Endothelial cell of umbilical vein (primary cell): ENCODE measurements at regions not wholly inside any gene's neighbourhood (a gene's known extent, or its start where the extent isn't known, plus 50 kb on each side); places are given as distances from the start of the nearest gene placed in this dataset.

Experiments
- BruUV-seq: library from RNA; stranded (reverse); fragments of 400-500 nt; replicated peaks from 2 replicates; lab custom pipeline; 2021; lab: Mats Ljungman, UMichigan
- CTCF ChIA-PET: fragments of 300-600, 350-600 bp; sonication (Branson Sonifier 250); formaldehyde crosslinking; loops from one replicate; lab custom pipeline; 2021; ENCODE audit warnings: antibody characterized with exemption, inconsistent platforms; lab: Charles Lee
- POLR2A ChIA-PET: fragments of 300-600, 350-600 bp; sonication (Branson Sonifier 250); formaldehyde crosslinking; loops from one replicate; lab custom pipeline; 2021; ENCODE audit warnings: antibody characterized with exemption, inconsistent platforms; lab: Charles Lee
- DNase-seq: peaks from one replicate; pipeline ENCODE4 v3.0.0-alpha.2; 2011; ENCODE audit warnings: low read depth, low spot score
- FAIRE-seq: peaks from 2 replicates; lab custom pipeline; 2011; peaks lifted over from hg19 to GRCh38; lab: Jason Lieb, UNC
- H2AFZ ChIP-seq: 2 replicates; pipeline ENCODE4 v1.6.0; 2012; ENCODE audit warnings: low read depth, low read length, control low read depth, inconsistent platforms
- H3K27ac ChIP-seq: 2 replicates; pipeline ENCODE4 v1.5.1; 2011; ENCODE audit warnings: low read depth, mild to moderate bottlenecking, control low read depth, low read length, moderate library complexity; ENCODE audit not compliant: insufficient read depth
- H3K27me3 ChIP-seq, 2 experiments: 2 replicates each; pipeline versions ENCODE4 v1.6.0 to v1.6.1; 2011; ENCODE audit warnings: low read length in 2 of 2, mixed read lengths in 1 of 2; ENCODE audit not compliant: control insufficient read depth in 2 of 2, insufficient read depth in 2 of 2
- H3K36me3 ChIP-seq, 2 experiments: 2 replicates in 1 of 2; 3 replicates in 1 of 2; pipeline ENCODE4 v1.5.1; 2011; ENCODE audit warnings: low read length in 2 of 2, mild to moderate bottlenecking in 1 of 2, moderate library complexity in 1 of 2; ENCODE audit not compliant: control insufficient read depth in 2 of 2, insufficient read depth in 2 of 2; ENCODE audit errors: extremely low read depth in 1 of 2
- H3K4me1 ChIP-seq: 3 replicates; pipeline ENCODE4 v1.5.1; 2011; ENCODE audit warnings: mild to moderate bottlenecking, low read length; ENCODE audit not compliant: control insufficient read depth, insufficient read depth; ENCODE audit errors: extremely low read depth
- H3K4me2 ChIP-seq: 2 replicates; pipeline ENCODE4 v1.6.1; 2011; ENCODE audit warnings: low read length, control low read depth, mixed read lengths; ENCODE audit not compliant: insufficient read depth
- H3K4me3 ChIP-seq, 3 experiments: fragments of 200-600 bp in 1 of 3; sonication (generic), shearing (Covaris generic) in 1 of 3; replicated peaks in 1 of 3; 2 replicates each; pipeline ENCODE4 v1.5.1; 2011 to 2016; ENCODE audit warnings: control low read depth in 3 of 3, low read length in 3 of 3, mild to moderate bottlenecking in 2 of 3, inconsistent platforms in 1 of 3, low read depth in 1 of 3, moderate library complexity in 1 of 3; ENCODE audit not compliant: insufficient read depth in 1 of 3
- H3K79me2 ChIP-seq: 2 replicates; pipeline ENCODE4 v1.6.0; 2012; ENCODE audit warnings: low read length, inconsistent platforms; ENCODE audit not compliant: control insufficient read depth, insufficient read depth
- H3K9ac ChIP-seq: replicated peaks from 2 replicates; pipeline ENCODE3; 2011; ENCODE audit warnings: low read length, control low read depth; ENCODE audit not compliant: insufficient read depth; ENCODE audit errors: extremely low read depth
- H3K9me1 ChIP-seq: replicated peaks from 3 replicates; pipeline ENCODE4 v1.6.0; 2011; ENCODE audit warnings: mild to moderate bottlenecking, low read length; ENCODE audit not compliant: control insufficient read depth, insufficient read depth; ENCODE audit errors: extremely low read depth
- H3K9me3 ChIP-seq: replicated peaks from 2 replicates; pipeline ENCODE4 v1.5.1; 2012; ENCODE audit warnings: low read length, inconsistent platforms; ENCODE audit not compliant: control insufficient read depth, insufficient read depth
- H4K20me1 ChIP-seq: replicated peaks from 2 replicates; pipeline ENCODE3; 2011; ENCODE audit warnings: mild to moderate bottlenecking, low read length; ENCODE audit not compliant: control insufficient read depth, insufficient read depth; ENCODE audit errors: extremely low read depth
- CTCF ChIP-seq, 2 donors: IDR thresholded peaks; 1 replicate in 1 of 2; 2 replicates in 1 of 2; pipeline ENCODE4 v1.5.1; 2011; ENCODE audit warnings: low read length in 2 of 2, mild to moderate bottlenecking in 2 of 2, moderate library complexity in 2 of 2, control low read depth in 1 of 2, inconsistent platforms in 1 of 2, low read depth in 1 of 2; ENCODE audit not compliant: insufficient read depth in 1 of 2; ENCODE audit errors: extremely low read depth in 1 of 2
- EZH2 ChIP-seq: IDR thresholded peaks from 2 replicates; pipeline ENCODE4 v1.6.1; 2012; ENCODE audit warnings: borderline replicate concordance, low read depth, mild to moderate bottlenecking, moderate library complexity, low read length, inconsistent platforms; ENCODE audit not compliant: severe bottlenecking
- FOS ChIP-seq: IDR thresholded peaks from 2 replicates; pipeline ENCODE4 v1.6.1; 2011; ENCODE audit warnings: mild to moderate bottlenecking, low read length, moderate library complexity, borderline replicate concordance; ENCODE audit not compliant: insufficient read depth
- GATA2 ChIP-seq: IDR thresholded peaks from 2 replicates; pipeline ENCODE4 v1.7.0; 2011; ENCODE audit warnings: low read depth, mild to moderate bottlenecking, moderate library complexity, mixed read lengths, low read length; ENCODE audit not compliant: insufficient read length, insufficient read depth
- JUN ChIP-seq: IDR thresholded peaks from 2 replicates; pipeline ENCODE4 v1.6.1; 2011; ENCODE audit warnings: borderline replicate concordance, low read depth; ENCODE audit not compliant: insufficient read length, insufficient read depth
- MAX ChIP-seq: IDR thresholded peaks from 2 replicates; pipeline ENCODE4 v1.6.1; 2011; ENCODE audit not compliant: insufficient read depth, insufficient read length
- MYC ChIP-seq: IDR thresholded peaks from one replicate; pipeline ENCODE4 v1.6.1; 2011; ENCODE audit warnings: mild to moderate bottlenecking, low read depth, low read length
- POLR2A ChIP-seq: IDR thresholded peaks from 2 replicates; pipeline ENCODE4 v1.6.1; 2012; ENCODE audit warnings: low read depth, mild to moderate bottlenecking, control low read depth, low read length
- POLR2AphosphoS5 ChIP-seq: IDR thresholded peaks from 2 replicates; pipeline ENCODE4 v1.6.1; 2012; ENCODE audit warnings: low read depth, mild to moderate bottlenecking, control low read depth, low read length, moderate library complexity; ENCODE audit not compliant: insufficient read depth
- dilution Hi-C: fragments of 300-500 bp; cut with MboI; formaldehyde crosslinking; loops from one replicate; pipeline ENCODE4 v1.15.0; 2019; ENCODE audit warnings: low sequenced_read_pairs; ENCODE audit not compliant: extremely low pct_ligation_motif_present
- intact Hi-C: fragments of 100-400 bp; cut with micrococcal nuclease; formaldehyde crosslinking; loops from one replicate; pipeline ENCODE4 v1.10.0; 2022

DNA sequence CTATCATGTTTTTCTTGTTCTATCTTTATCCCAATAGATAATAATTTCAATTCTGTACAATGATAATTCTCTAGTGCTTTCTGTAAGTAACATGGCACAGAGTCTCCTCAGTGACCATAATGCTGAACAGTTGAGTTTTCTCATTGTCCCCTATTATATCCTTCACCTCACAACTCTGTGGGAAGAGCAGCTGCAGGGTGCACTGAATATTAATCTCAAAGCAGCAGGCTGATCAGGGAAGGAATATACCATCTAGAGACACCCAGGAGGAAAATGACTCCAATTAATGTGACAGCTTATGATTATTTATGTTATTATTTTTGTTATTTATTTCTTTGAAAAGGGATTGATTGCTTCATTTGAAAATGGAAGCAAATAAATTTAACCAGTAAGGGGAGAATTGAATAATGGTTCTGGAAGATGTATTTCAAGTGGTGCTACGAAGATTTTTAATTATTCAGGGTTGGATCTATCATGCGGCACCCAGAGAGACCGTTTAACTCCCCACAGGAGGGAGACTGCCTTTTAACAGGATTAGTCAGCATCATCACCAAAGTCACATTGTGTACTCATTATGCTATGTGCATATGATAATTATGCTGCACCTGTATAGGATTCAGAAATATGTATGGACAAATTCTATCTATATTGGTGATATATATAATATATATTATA, 1015.7 kb upstream of the GOT2 start:
- H3K27me3 ChIP-seq: no peaks in the 10 kb centered on the region
- no peak for TF ChIP-seq JUN
- no peak for TF ChIP-seq EZH2
- no peak for TF ChIP-seq MYC
- TF ChIP-seq MAX: no peak
- no peak for TF ChIP-seq POLR2AphosphoS5
- TF ChIP-seq FOS: no peak
- TF ChIP-seq GATA2: no peak
- TF ChIP-seq POLR2A: no peak
- no peak for TF ChIP-seq CTCF (IDR thresholded peaks at IDR 0.05; ENCODE audit: extremely low read depth in 1 of 2, insufficient read depth in 1 of 2, low read depth in 1 of 2, low read length in 2 of 2)
- H3K27ac ChIP-seq: no peak overlapping the region
- no peak overlapping the region for H3K4me3 ChIP-seq
- H3K4me2 ChIP-seq: no peak overlapping the region
- no peak for FAIRE-seq
- no peaks in the 10 kb centered on the region for H3K36me3 ChIP-seq
- ChIA-PET POLR2A (no interaction called here), CTCF (no interaction called here)
- no peak for DNase-seq
- H3K4me1 ChIP-seq: no peaks in the 10 kb centered on the region
- no peak overlapping the region for H3K9ac ChIP-seq
- no peak overlapping the region for H2AFZ ChIP-seq
- H4K20me1 ChIP-seq: no peaks in the 10 kb centered on the region
- dilution Hi-C loops (no loop called here), intact Hi-C loops (no loop called here)
- H3K9me3 ChIP-seq: no peaks in the 10 kb centered on the region
- H3K79me2 ChIP-seq: no peaks in the 10 kb centered on the region
- BruUV-seq: no TSS peak
- H3K9me1 ChIP-seq: no peaks in the 10 kb centered on the region
